HCT116 (cell line): ENCODE measurements at regions not wholly inside any gene's neighbourhood (a gene's known extent, or its start where the extent isn't known, plus 50 kb on each side); places are given as distances from the start of the nearest gene placed in this dataset.

Experiments used
- EZH2 ChIP-seq: fragments of 200-600 bp; sonication (generic); IDR thresholded peaks from 2 replicates; pipeline ENCODE4 v1.6.1; 2017; ENCODE audit warnings: antibody characterized with exemption, mixed run types
- ZNF274 ChIP-seq: fragments of 200-500 bp; sonication (Bioruptor generic); IDR thresholded peaks from 2 replicates; pipeline ENCODE4 v1.6.1; 2014; ENCODE audit warnings: mild to moderate bottlenecking, low read depth, low read length, inconsistent platforms
- TF ChIP-seq, protein P1 (sequence below), 3 experiments: fragments of 200-600 bp in 1 of 3; sonication (generic) in 1 of 3; IDR thresholded peaks in 2 of 3; conservative IDR thresholded peaks in 1 of 3; 2 replicates each; pipeline ENCODE4 v1.5.1; 2012 to 2017; ENCODE audit warnings: low read depth in 2 of 3, low read length in 2 of 3, antibody characterized with exemption in 1 of 3, borderline replicate concordance in 1 of 3, control low read depth in 1 of 3, mild to moderate bottlenecking in 1 of 3, mixed read lengths in 1 of 3, mixed run types in 1 of 3, moderate library complexity in 1 of 3; ENCODE audit not compliant: insufficient read depth in 1 of 3

DNA sequence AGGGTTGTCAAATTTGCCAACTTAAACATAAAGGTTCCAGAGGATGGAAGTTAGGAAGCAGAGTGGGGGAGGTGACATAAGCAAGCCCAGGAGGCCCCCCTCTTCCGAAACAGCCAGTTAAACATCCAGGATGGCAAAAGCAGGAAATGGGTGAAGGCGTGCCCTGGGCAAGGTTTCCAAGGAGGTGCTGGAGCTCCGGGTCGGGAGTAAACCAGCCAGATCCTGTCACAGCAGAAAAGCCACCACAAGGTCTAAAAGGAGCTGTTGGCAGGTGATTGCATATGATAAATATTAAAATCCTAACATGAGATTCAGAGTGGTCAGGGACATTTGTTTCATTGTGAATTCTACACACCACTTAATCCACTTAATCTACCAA lies 572.2 kb upstream of the SALL3 start:
- TF ChIP-seq EZH2 (no peak), ZNF274 (no peak)
- TF ChIP-seq, protein P1, sequence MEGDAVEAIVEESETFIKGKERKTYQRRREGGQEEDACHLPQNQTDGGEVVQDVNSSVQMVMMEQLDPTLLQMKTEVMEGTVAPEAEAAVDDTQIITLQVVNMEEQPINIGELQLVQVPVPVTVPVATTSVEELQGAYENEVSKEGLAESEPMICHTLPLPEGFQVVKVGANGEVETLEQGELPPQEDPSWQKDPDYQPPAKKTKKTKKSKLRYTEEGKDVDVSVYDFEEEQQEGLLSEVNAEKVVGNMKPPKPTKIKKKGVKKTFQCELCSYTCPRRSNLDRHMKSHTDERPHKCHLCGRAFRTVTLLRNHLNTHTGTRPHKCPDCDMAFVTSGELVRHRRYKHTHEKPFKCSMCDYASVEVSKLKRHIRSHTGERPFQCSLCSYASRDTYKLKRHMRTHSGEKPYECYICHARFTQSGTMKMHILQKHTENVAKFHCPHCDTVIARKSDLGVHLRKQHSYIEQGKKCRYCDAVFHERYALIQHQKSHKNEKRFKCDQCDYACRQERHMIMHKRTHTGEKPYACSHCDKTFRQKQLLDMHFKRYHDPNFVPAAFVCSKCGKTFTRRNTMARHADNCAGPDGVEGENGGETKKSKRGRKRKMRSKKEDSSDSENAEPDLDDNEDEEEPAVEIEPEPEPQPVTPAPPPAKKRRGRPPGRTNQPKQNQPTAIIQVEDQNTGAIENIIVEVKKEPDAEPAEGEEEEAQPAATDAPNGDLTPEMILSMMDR (IDR thresholded peaks at IDR 0.05 in 2 of 3, conservative IDR thresholded peaks at IDR 0.05 in 1 of 3; ENCODE audit: borderline replicate concordance in 1 of 3, insufficient read depth in 1 of 3, low read depth in 2 of 3, low read length in 2 of 3) = no peak
